Neural crest cell (in vitro differentiated cells): ENCODE measurements at regions not wholly inside any gene's neighbourhood (a gene's known extent, or its start where the extent isn't known, plus 50 kb on each side); places are given as distances from the start of the nearest gene placed in this dataset.

Source experiments
- DNase-seq: peaks from one replicate; pipeline ENCODE4 v3.0.0; 2021; ENCODE audit warnings: low read depth, mixed read lengths, low spot score
- H3K27ac Mint-ChIP-seq: one replicate; pipeline ENCODE4 v1.8.0; 2021; ENCODE audit warnings: mild to moderate bottlenecking, mixed read lengths; ENCODE audit not compliant: unreplicated experiment
- H3K27me3 Mint-ChIP-seq: 2 replicates; pipeline ENCODE4 v1.8.0; 2021; ENCODE audit warnings: low read depth, mild to moderate bottlenecking, mixed read lengths
- H3K36me3 Mint-ChIP-seq: 2 replicates; pipeline ENCODE4 v1.8.0; 2021; ENCODE audit warnings: low read depth, mild to moderate bottlenecking, mixed read lengths
- H3K4me1 Mint-ChIP-seq: 2 replicates; pipeline ENCODE4 v1.8.0; 2021; ENCODE audit warnings: mixed read lengths
- H3K4me3 Mint-ChIP-seq: one replicate; pipeline ENCODE4 v1.8.0; 2021; ENCODE audit warnings: mild to moderate bottlenecking, mixed read lengths
- H3K9me3 Mint-ChIP-seq: 2 replicates; pipeline ENCODE4 v1.8.0; 2021; ENCODE audit warnings: mixed read lengths
- CTCF ChIP-seq: fragments of 200-600 bp; sonication (generic); conservative IDR thresholded peaks from 2 replicates; pipeline ENCODE4 v1.5.0; 2021; ENCODE audit warnings: antibody characterized with exemption, mild to moderate bottlenecking

GRCh38 chr6:138716013-138716412 is 57.6 kb upstream of the CCDC28A start:
- H3K36me3 Mint-ChIP-seq, result no peaks in the 10 kb centered on the region
- no peak for TF ChIP-seq CTCF
- H3K4me3 Mint-ChIP-seq, result no peak overlapping the region
- H3K4me1 Mint-ChIP-seq, result no peaks in the 10 kb centered on the region
- no peak for DNase-seq
- no peaks in the 10 kb centered on the region for H3K27me3 Mint-ChIP-seq
- no peaks in the 10 kb centered on the region for H3K9me3 Mint-ChIP-seq
- H3K27ac Mint-ChIP-seq, result no peak overlapping the region

- Mint-ChIP-seq H3K9me3 (no peaks in the 10 kb centered on the region), H3K4me3 (no peak overlapping the region), H3K27me3 (no peaks in the 10 kb centered on the region), H3K27ac (no peak overlapping the region), H3K36me3 (no peaks in the 10 kb centered on the region), H3K4me1 (no peaks in the 10 kb centered on the region)
- TF ChIP-seq CTCF, result no peak
- DNase-seq, result no peak
These were observed 56.5 kb upstream of the CCDC28A start for GRCh38 chr6:138716971-138717665.

GRCh38 chr6:138719011-138719635 is 54.4 kb upstream of the CCDC28A start:
- Mint-ChIP-seq H3K27ac (no peak overlapping the region), H3K27me3 (no peaks in the 10 kb centered on the region), H3K4me3 (no peak overlapping the region), H3K9me3 (no peaks in the 10 kb centered on the region), H3K4me1 (peaks cover 16% of the 10 kb centered on the region), H3K36me3 (no peaks in the 10 kb centered on the region)
- no peak for TF ChIP-seq CTCF
- DNase-seq, result no peak

- Mint-ChIP-seq H3K4me1 (peaks cover 16% of the 10 kb centered on the region), H3K36me3 (no peaks in the 10 kb centered on the region), H3K27ac (no peak overlapping the region), H3K27me3 (no peaks in the 10 kb centered on the region), H3K4me3 (no peak overlapping the region), H3K9me3 (no peaks in the 10 kb centered on the region)
- no peak for DNase-seq
- TF ChIP-seq CTCF, result no peak
These were observed 53.8 kb upstream of the CCDC28A start for GRCh38 chr6:138719744-138720143.

GRCh38 chr6:138722425-138723371 is 50.9 kb upstream of the CCDC28A start:
- TF ChIP-seq CTCF, result no peak
- DNase-seq, result no peak
- H3K27me3 Mint-ChIP-seq, result no peaks in the 10 kb centered on the region
- H3K27ac Mint-ChIP-seq, result no peak overlapping the region
- H3K4me1 Mint-ChIP-seq, result peaks cover 23% of the 10 kb centered on the region
- no peak overlapping the region for H3K4me3 Mint-ChIP-seq
- H3K36me3 Mint-ChIP-seq, result no peaks in the 10 kb centered on the region
- no peaks in the 10 kb centered on the region for H3K9me3 Mint-ChIP-seq
